GM18870 (cell line): ENCODE measurements at regions not wholly inside any gene's neighbourhood (a gene's known extent, or its start where the extent isn't known, plus 50 kb on each side); places are given as distances from the start of the nearest gene placed in this dataset.

Experiments used
- ATAC-seq: cut with Tn5 transposase; IDR thresholded peaks from one replicate; pipeline ENCODE4 v1.9.1; 2021; ENCODE audit warnings: moderate library complexity; ENCODE audit not compliant: unreplicated experiment

GRCh38 chr7:142379201-142379885 lies 121.5 kb upstream of the PRSS58 start:
- ATAC-seq, result no peak

- no peak for ATAC-seq
These were observed 119.7 kb upstream of the PRSS58 start for GRCh38 chr7:142377567-142377966.

GRCh38 chr7:142376356-142376997 lies 118.6 kb upstream of the PRSS58 start:
- no peak for ATAC-seq

GRCh38 chr7:142375710-142376313 lies 118.0 kb upstream of the PRSS58 start:
- no peak for ATAC-seq

- no peak for ATAC-seq
These were observed 114.9 kb upstream of the PRSS58 start for GRCh38 chr7:142372727-142373126.

- ATAC-seq, result no peak
These were observed 113.9 kb upstream of the PRSS58 start for GRCh38 chr7:142371586-142372377.

- no peak for ATAC-seq
These were observed 107.6 kb upstream of the PRSS58 start for GRCh38 chr7:142365410-142365842.

- no peak for ATAC-seq
These were observed 106.7 kb upstream of the PRSS58 start for GRCh38 chr7:142364551-142364950.

GRCh38 chr7:142362349-142362748 lies 104.5 kb upstream of the PRSS58 start:
- ATAC-seq, result no peak

- no peak for ATAC-seq
These were observed 101.9 kb upstream of the PRSS58 start for GRCh38 chr7:142359694-142360279.

GRCh38 chr7:142357953-142358520 lies 100.2 kb upstream of the PRSS58 start:
- ATAC-seq, result peak; percentile 84

GRCh38 chr7:142356166-142356565 lies 98.3 kb upstream of the PRSS58 start:
- ATAC-seq, result no peak

- no peak for ATAC-seq
These were observed 97.5 kb upstream of the PRSS58 start for GRCh38 chr7:142355328-142355727.

- ATAC-seq, result no peak
These were observed 95.5 kb upstream of the PRSS58 start for GRCh38 chr7:142353147-142354060.

GRCh38 chr7:142352543-142352942 lies 94.7 kb upstream of the PRSS58 start:
- ATAC-seq, result no peak

- no peak for ATAC-seq
These were observed 93.3 kb upstream of the PRSS58 start for GRCh38 chr7:142351145-142351544.

- no peak for ATAC-seq
These were observed 92.0 kb upstream of the PRSS58 start for GRCh38 chr7:142349670-142350405.

GRCh38 chr7:142348921-142349405 lies 91.1 kb upstream of the PRSS58 start:
- no peak for ATAC-seq

GRCh38 chr7:142348100-142348499 lies 90.2 kb upstream of the PRSS58 start:
- ATAC-seq, result no peak
